NCI-H2227 (cell line): ENCODE measurements at regions not wholly inside any gene's neighbourhood (a gene's known extent, or its start where the extent isn't known, plus 50 kb on each side); places are given as distances from the start of the nearest gene placed in this dataset.
"Not testable (repeated sequence)": the region's sequence is repeated elsewhere in the genome, so short reads cannot be mapped to it uniquely, and the experiment has no call there.

ENCODE experiments used
- DNase-seq: peaks from one replicate; lab custom pipeline; 2025; ENCODE audit not compliant: unreplicated experiment; lab: John Stamatoyannopoulos, UW

DNA sequence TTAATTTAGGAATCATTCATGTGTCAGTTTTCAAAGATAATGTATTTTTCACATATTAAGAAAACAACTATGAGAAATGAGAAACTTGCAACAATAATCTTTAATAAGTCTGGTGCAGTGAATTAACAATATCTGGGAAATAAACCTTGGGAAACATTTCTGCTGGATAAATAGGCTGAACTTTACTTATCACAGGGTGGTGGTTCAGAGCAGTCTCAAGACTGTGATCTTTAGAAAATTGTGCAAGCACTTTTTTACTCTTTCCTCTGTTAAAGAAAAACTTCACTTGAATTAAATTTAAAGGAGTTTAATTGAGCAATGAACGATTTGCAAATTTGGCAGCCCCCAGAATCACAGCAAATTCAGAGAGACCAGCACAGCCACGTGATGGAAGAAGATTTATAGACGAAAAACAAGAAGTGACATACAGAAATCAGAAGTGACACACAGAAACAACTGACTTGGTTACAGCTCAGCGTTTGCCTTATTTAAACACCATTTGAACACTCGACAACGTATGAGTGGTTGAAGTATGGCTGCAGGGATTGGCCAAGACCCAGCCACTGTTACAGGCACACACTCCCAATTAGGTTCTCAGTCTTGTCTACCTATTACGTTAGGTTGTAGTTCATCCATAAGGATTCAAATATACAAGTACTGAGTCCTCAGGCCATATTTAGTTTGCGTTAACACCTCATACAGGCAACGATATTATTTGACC, 631.9 kb downstream of the SLCO4C1 start:
- DNase-seq: no peak

DNA sequence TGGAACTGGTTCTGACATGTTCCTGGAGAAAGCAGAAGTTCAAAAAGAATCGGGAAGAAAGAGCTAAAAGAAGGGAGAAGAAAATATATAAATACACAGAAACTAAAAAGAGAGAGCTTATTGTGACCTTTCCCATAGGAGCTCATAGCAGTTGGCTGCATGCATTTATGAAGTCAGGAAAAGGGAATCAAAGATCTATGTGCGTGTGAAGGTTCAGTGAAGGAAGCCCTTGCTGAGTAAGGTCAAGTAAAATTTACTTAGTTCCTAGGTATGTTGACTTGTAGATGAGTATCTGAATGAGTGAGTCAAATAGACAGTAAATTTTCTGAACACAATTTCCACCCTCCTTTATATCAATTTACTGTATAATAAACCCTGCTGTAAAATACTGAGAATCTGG, 632.5 kb downstream of the SLCO4C1 start:
- no peak for DNase-seq

DNA sequence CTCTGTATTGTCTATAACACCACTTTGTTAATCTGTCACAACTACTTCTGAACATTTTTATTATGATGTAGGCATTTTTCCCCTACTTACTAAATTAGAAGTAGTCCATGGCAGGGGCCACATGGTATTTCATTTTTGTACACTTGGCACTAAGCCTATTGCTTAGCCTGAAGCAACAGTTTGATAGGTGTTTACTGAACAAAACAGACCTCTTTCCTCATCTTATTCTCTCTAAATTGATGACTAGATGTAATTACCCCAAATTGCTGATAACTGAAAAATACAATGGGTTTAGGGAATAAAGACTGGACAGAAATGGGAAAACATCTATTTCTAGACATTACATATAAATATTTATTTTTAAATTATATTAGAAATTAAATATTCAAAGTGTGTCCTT, 633.8 kb downstream of the SLCO4C1 start:
- DNase-seq: no peak

DNA sequence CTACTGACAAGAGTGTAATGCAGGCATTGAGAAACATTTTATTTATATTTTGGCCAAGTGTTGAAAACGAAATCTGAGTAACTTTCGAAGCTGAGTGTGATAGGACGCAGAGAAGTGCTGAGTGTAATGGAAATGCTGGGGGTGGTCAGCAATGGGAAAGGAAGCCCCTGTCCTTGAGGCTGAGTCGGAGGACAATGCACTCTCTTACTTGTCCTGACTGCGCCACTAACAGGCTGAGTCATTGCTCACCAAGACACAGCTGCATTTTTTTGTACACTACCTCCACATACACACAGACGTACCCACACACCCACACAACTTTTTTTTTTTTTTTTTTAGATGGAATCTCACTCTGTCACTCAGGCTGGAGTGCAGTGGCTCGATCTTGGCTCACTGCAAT, 637.7 kb downstream of the SLCO4C1 start:
- DNase-seq: no peak

DNA sequence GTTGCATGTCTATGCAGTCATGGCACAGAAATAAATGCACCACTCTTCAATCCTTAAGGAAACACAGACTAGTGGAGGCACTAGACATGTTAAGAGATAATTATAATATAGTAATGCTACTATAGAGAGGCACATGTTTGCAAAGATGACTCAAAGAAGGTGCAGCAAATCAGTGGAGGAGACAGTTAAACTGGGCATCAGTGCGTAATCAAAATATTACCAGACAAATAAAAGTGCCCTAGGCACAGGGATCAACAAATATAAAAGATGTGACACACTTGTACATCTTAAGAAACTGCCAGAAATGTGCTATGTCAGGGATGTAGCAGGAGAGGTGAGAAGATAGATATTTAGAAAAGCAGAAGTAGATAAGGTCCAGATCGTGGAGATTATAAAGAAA, 642.1 kb downstream of the SLCO4C1 start:
- DNase-seq: no peak

DNA sequence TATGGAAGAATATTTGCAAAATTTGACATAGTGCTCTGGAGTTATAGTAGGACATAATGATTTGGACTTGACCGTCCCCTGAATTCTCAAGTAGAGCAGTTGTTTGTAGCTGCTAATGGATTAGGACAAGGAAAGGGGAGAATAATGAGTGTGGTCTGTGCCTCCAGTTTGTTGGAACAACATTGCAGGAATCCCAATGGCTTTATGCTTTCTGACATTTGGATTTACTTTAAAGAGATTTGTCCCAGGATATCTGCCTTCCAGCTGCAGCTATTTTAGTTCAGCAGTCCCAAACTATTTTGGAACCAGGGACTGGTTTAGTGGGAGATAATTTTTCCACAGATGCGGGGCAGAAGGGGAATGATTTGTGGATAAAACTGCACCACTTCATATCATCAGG, 648.2 kb downstream of the SLCO4C1 start:
- no peak for DNase-seq

DNA sequence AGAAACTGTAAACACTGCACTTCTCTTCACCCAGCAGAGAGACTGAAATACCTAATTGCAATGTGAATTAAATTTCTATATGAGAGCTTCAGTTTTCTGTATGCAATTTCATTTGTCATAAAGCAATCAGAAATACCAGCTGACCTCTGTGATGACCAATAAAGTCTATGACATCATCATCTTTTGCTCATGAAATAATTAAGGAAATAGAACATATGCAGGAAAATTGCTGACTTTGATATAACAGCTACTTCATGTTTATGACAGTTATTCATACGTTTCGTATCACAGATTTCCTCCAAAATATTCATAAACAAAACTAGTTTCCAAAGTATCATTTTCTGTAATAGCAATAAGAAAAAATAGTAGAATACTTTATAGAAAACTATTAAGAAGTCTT, 652.3 kb downstream of the SLCO4C1 start:
- DNase-seq: no peak

DNA sequence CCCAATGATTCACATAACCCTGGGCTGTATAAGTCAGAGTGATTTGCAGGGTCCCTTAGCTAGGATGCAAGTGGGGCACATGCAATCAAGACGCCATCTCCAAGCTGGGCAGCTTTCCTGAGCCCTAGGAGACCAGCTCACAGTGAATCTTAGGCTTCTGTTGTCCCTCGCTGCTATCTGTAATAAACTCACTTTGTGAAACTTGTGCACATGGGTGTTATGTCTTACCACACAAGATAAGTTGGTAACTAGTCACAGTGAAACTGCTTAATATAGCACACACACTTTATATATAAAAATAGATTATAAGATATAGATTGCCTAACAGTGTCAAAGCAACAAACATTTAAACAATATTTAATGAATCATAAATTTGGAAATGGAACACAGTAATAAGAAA, 658.5 kb downstream of the SLCO4C1 start:
- DNase-seq: no peak

DNA sequence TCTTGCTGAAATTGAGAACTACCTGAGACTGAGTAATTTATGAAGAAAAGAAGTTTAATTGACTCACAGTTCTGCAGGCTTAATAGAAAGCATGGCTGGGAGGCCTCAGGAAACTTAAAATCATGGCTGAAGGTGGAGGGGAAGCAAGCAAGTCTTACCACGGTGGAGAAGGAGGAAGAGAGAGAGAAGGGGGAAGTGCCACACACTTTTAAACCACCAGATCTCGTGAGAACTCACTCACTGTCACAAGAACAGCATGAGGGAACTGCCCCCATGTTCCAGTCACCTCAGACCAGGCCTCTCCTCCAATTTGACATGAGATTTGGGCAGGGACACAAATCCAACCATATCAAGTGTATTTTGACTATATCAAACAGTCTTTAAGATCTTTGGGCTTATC, 668.3 kb downstream of the SLCO4C1 start:
- not testable (repeated sequence) for DNase-seq

DNA sequence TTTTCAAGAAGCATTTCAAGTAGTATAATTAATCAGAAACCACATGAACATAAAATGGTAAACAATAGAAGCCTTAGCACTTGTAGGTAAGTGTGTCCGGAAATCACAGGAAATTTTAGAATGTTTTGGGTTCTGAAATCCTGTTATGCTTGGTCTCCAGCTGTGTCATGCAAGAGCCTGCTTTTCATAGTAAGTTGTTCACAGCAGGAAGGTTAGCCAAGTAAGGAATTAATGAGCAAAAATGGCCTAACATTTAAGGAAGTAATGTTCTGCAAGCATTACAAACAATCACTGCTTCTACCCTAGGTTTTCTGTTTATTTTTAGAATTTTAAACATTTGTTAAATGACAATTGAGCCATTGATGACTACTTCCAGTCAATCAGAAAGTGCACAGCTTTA, 669.5 kb downstream of the SLCO4C1 start:
- no peak for DNase-seq

DNA sequence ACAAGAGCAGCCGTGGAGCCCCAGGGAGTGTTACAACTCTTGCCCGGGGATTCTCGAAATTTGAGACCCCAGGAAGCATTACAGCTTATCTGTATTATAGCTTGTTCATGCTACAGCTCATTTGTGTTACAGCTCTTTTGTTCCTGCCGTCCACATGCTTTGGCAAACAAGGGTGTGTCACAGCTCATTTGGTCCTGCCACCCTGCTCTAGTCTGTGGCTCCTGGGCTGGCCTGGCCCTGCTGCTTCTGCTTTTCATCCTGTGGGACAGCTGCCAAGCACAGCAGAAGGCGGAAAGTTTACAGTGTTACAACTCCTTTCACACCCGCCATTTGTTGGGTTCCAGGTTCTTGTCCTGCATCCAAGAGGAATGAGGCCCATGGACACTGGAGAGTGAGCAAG, 685.0 kb downstream of the SLCO4C1 start:
- no peak for DNase-seq

DNA sequence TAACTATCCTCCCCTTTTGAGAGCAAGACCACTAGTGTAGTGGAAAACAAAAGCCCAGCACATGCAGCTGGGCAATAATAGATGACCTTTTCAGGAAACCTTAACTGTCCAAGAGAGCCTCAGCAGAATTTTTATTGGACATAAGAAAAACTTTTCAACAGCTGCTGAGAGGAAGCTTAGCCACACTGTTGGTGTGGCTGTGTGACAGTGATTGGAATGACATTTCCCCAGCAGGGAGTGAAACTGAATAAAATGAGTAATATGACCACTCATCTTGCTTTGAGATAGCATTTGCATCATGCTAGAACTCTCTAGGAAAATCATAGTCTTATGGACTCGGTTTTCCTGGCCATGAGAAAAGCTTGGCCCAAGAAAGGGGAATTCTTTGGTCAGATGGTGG, 687.8 kb downstream of the SLCO4C1 start:
- DNase-seq: no peak

DNA sequence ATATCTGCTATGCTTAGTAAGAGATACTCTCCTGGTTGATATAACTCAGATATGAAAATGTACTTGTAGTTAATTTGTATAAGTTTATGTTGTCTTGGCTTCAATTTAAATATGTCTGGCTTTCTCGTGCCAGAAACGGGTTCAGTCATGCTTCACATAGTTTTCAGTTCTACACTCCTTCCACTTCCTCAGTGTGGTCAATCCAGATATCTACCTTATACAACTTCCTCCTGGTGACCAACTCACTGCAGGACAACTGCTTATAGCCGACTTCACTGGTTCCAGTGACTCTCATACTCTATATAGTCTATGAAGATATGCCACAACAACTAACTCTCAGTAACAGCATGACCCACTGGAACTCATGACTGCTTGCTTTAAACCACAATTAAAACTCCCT, 690.4 kb downstream of the SLCO4C1 start:
- no peak for DNase-seq

DNA sequence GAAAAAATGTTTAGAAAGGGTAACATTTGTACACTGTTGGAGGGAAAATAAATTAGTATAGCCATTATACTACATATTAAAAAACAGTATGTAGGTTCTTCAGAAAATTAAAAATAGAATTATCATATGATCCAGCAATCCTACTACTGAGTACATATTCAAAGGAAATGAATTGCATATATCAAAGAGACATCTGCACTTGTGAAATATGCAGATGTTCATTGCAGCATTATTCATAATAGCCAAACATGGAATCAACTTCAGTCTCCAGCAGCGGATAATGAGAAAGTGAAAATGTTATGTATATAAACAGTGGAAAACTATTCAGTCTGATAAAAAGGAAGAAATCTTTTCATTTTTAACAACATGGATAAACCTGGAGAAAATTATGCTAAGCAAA, 695.5 kb downstream of the SLCO4C1 start:
- no peak for DNase-seq

DNA sequence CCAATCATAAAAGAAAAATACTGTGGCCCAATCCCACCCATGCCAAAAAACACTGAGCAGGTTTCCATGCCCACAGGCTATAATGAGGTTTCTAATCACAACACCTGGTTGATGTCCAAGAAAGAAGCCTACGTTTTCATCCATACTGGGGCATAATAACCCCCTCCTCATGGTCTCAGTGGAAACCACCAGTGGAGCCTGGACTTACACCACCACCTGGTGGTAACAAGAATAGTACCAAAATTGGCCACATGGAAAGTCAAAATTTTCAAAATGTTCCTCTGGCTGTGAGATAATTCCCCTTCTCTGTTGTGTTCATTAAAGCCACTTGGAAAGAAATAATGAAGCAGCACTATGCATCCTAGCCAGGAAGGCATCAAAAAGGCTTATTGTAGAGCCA, 687.3 kb upstream of the ST8SIA4 start:
- DNase-seq: no peak

DNA sequence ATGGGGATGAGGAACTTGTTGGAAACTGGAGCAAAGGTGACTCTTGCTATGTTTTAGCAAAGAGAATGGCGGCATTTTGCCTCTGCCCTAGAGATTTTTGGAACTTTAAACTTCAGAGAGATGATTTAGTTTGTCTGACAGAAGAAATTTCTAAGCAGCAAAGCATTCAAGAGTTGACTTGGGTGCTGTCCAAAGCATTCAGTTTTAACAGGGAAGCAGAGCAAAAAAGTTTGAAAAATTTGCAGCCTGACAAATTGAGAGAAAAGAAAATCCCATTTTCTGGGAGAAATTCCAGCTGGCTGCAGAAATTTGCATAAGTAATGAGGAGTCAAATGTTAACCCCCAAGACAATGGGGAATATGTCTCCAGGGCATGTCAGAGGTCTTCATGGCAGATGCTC, 682.3 kb upstream of the ST8SIA4 start:
- DNase-seq: no peak

DNA sequence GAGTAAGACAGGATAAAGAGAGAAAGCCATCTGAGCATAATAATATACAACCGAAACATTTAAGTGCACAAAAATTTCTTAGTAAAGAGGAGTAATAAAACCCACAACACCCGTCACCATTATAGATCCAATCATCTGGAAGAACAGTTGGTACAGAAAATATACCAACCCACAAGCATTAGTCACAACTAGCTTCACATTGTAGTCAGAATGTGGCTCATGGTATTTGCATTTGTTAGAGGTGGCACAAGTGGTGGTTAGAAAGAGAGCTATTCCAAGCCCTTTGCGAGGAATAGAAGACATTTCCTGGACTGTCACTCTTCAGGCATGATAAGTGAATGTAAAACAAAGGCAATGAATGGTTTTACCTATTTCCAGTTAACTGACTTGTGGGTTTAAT, 677.5 kb upstream of the ST8SIA4 start:
- no peak for DNase-seq

DNA sequence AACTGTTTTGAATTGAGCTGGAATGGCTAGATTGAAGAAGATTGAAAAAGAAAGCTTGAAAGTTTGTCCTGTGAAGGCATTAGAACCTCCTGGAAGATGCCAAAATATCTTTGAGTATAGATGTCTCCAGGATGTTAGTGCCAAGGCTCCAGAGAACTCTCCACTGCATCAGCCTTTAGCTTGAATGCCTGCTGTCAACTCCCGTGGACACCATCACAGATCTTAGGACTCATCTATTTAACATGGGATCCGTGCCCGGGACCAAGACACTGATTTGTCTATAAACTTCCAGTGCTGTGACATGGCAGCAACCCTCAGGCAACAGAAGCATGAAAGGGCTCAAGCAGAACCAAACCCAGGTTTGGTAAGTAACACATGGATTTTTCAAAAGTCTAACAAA, 670.9 kb upstream of the ST8SIA4 start:
- no peak for DNase-seq

DNA sequence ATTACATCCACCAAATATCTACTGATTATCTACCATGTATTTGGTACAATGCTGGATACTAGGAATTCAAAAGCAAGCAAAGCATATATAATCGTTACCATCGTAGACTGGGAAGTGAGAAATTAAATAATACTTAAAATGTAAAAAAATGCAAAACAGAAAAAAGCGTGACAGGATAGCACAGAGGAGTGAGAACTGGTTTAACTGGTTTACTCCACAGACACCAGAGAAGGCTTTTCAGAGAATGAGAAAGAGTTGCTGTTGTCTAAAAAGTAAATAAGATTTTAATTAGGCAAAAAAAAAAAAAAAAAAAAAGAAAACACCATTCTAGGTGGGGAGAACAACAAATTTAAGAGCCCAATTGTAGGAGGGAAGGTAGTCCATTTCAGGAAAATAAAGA, 657.9 kb upstream of the ST8SIA4 start:
- no peak for DNase-seq

DNA sequence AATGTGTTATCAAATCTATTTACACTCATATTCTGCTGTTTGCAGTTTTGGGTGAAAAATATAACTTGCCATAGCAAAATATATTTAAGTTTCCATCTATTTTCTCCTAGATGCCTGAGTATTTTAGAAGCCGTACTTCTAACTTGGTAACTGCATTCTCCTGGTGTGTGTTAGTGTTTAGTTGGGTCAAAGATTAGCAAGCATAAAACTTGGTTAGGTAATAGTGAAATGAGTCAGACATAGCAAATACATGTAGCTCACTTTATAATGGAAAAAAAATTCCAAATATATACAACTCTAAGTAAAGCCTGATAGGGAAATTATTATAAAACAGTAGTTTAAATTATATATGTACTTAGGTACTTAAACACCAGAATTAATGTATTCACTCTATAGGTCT, 640.7 kb upstream of the ST8SIA4 start:
- no peak for DNase-seq

DNA sequence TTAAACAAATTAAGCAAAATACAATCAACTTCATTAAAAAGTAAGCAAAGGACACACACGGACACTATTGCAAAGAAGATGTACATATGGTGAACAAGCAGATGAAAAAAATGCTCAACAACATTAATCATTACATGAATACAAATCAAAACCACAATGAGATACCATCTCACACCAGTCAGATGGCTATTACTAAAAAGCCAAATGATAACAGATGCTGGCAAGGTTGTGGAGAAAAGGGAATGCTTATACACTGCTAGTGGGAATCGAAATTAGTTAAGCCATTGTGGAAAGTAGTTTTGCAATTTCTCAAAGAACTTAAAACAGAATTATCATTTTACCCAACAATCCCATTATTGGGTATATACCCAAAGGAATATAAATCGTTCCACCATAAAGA, 636.2 kb upstream of the ST8SIA4 start:
- DNase-seq: no peak

DNA sequence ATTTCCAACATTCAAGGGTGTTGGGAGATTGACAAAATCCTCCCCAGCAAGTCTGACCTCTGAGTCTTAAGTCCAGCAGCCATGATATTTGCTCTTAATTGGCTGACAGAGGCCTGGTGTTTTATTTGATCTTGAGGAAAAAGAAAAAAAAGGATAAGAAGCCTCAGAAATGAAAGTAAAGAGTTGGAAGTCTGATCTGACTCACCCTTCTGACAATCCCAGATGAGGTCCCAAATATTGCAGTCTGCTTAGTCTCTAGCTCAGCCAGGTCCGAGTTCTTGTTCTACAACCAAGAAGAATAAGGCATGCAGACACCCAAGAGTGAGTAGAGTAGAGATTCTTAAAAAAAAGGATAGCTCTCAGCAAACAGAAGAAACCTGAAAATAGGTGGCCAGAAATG, 632.5 kb upstream of the ST8SIA4 start:
- no peak for DNase-seq

DNA sequence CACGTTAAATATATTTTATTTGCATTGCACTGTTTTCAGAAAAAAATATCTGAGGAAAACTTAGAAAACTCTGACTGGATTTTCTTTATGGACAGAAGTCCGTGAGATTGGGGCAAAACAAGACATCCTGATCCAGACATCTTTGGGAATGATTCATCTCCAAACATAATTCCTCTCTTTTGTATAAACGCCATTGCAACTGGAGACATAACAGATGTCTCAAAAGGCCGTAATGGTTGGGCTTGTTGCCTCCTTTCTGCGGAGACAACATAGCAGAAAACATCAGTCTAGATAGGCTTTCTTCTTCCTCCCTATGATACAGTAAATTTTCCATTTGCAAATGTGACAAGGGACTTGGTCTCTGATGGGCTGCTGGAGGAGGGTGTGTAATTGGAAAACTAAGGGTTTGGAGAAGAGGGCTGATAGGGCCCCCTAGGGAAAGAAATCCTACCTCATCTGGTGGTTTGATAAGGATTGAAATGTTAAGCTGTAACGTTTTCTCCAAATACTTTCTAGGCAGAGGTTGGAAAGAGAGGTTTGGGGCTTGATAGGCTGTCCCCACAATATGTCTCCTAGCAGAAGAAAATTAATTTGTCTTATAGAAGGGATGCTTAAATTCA, 631.5 kb upstream of the ST8SIA4 start:
- DNase-seq: no peak
